ENCODE measurements at regions not wholly inside any gene's neighbourhood (a gene's known extent, or its start where the extent isn't known, plus 50 kb on each side); places are given as distances from the start of the nearest gene placed in this dataset.
A peak's percentile ranks its signal among the peaks of the same experiment; 100 is the strongest.
"Not testable (repeated sequence)": the region's sequence is repeated elsewhere in the genome, so short reads cannot be mapped to it uniquely, and the experiment has no call there.

DNA sequence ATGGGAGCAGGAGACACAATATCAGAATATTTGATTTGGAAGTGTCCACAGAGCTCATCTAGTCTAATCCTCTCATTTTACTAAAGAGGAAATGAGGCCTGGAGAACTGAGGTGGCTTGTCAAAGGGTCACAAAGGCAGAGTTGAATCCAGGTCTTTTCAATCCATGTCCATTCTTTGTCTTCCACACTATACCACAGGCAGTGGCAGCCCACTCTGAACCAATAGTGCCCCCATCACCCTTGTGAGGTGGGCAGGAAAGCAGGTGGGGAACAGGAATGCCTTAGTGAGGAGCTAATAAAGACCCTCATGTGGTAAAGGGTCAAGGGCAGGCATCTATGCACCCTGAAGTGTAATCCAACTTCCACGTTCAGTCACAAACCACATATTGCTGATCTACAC lies 134.8 kb upstream of the EGLN3 start:
- Histone ChIP-seq H3K4me3 (no peak overlapping the region), H3K79me2 (ENCODE audit: low read depth) (no peaks in the 10 kb centered on the region), H3K27ac (peak overlapping the region; percentile 51), H3K4me1 (replicated peaks; ENCODE audit: insufficient read depth) (peaks cover 45% of the 10 kb centered on the region), H4K20me1 (ENCODE audit: insufficient read depth) (no peaks in the 10 kb centered on the region), H3K27me3 (ENCODE audit: insufficient read depth, low read depth) (no peaks in the 10 kb centered on the region), H3K4me2 (no peak overlapping the region; the same call in 1 of the 2 replicates), H3K36me3 (ENCODE audit: low read depth) (no peaks in the 10 kb centered on the region), H3K9me2 (ENCODE audit: insufficient read depth) (no peaks in the 10 kb centered on the region), H3F3A (ENCODE audit: insufficient read depth, low read depth) (peaks cover 22% of the 10 kb centered on the region), H2AFZ (no peak overlapping the region), H3K9me3 (ENCODE audit: insufficient read depth, low read depth) (no peaks in the 10 kb centered on the region)
- CTCF ChIA-PET: no interaction called here
- no peak for TF ChIP-seq EZH2 (IDR thresholded peaks at IDR 0.05; ENCODE audit: low read depth)
- TF ChIP-seq, protein P1, sequence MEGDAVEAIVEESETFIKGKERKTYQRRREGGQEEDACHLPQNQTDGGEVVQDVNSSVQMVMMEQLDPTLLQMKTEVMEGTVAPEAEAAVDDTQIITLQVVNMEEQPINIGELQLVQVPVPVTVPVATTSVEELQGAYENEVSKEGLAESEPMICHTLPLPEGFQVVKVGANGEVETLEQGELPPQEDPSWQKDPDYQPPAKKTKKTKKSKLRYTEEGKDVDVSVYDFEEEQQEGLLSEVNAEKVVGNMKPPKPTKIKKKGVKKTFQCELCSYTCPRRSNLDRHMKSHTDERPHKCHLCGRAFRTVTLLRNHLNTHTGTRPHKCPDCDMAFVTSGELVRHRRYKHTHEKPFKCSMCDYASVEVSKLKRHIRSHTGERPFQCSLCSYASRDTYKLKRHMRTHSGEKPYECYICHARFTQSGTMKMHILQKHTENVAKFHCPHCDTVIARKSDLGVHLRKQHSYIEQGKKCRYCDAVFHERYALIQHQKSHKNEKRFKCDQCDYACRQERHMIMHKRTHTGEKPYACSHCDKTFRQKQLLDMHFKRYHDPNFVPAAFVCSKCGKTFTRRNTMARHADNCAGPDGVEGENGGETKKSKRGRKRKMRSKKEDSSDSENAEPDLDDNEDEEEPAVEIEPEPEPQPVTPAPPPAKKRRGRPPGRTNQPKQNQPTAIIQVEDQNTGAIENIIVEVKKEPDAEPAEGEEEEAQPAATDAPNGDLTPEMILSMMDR (conservative IDR thresholded peaks at IDR 0.05): no peak
- POLR2A ChIA-PET (ENCODE audit: unreplicated experiment): no interaction called here
- DNase-seq: no peak
- no TSS peak for BruUV-seq (replicated peaks)
- intact Hi-C loops (cut with micrococcal nuclease; ENCODE audit: unreplicated experiment): no loop called here

DNA sequence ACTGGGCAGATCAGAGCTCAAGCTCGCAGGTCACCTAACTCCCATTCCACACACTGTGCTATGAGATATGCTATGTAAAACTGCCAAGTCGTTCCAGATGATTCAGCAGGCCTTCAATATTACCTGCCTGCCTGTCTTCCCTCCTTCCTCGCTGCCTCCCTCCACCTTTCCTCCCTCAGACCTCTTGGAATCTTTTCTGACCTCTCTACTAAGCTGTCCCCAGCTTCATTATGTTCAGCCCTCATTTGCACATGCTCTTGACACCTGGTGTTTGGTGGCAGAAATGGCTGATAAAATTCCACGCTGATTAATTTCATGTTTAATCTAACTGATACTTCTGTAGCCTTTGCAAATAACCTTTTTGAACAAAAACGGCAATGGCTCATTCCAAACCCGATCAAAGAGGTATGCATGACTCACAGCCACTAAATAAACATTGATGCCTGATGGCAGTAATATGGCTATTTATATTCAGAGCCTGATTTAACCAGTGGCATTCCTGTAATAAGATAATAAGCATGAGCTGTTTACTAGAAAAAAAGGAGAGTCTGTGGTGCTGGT lies 130.8 kb upstream of the EGLN3 start:
- no TSS peak for BruUV-seq (replicated peaks)
- no peak for TF ChIP-seq EZH2 (IDR thresholded peaks at IDR 0.05; ENCODE audit: low read depth)
- TF ChIP-seq, protein P1 (conservative IDR thresholded peaks at IDR 0.05): no peak
- Histone ChIP-seq H3K9me2 (ENCODE audit: insufficient read depth) (no peaks in the 10 kb centered on the region), H3F3A (ENCODE audit: insufficient read depth, low read depth) (peaks cover 35% of the 10 kb centered on the region), H3K27ac (peak overlapping the region; percentile 85), H3K79me2 (ENCODE audit: low read depth) (no peaks in the 10 kb centered on the region), H3K9me3 (ENCODE audit: insufficient read depth, low read depth) (no peaks in the 10 kb centered on the region), H3K4me1 (replicated peaks; ENCODE audit: insufficient read depth) (peaks cover 64% of the 10 kb centered on the region), H3K4me2 (peak overlapping the region; percentile 72), H2AFZ (no peak overlapping the region), H3K27me3 (ENCODE audit: insufficient read depth, low read depth) (no peaks in the 10 kb centered on the region), H3K36me3 (ENCODE audit: low read depth) (no peaks in the 10 kb centered on the region), H3K4me3 (no peak overlapping the region; the same call in 1 of the 2 replicates), H4K20me1 (ENCODE audit: insufficient read depth) (no peaks in the 10 kb centered on the region)
- intact Hi-C loops (cut with micrococcal nuclease; ENCODE audit: unreplicated experiment): loop anchor here (5.0 kb wide), 1 partner anchor 144 kb away; no protein-coding TSS in a partner anchor
- CTCF ChIA-PET: no interaction called here
- POLR2A ChIA-PET (ENCODE audit: unreplicated experiment): interaction anchor here (0.7 to 1.3 kb wide), 3 partner anchors 20 to 138 kb away, joined by 3 to 5 read pairs (median 3); no protein-coding TSS in a partner anchor
- DNase-seq: peak; percentile 49 to 91

DNA sequence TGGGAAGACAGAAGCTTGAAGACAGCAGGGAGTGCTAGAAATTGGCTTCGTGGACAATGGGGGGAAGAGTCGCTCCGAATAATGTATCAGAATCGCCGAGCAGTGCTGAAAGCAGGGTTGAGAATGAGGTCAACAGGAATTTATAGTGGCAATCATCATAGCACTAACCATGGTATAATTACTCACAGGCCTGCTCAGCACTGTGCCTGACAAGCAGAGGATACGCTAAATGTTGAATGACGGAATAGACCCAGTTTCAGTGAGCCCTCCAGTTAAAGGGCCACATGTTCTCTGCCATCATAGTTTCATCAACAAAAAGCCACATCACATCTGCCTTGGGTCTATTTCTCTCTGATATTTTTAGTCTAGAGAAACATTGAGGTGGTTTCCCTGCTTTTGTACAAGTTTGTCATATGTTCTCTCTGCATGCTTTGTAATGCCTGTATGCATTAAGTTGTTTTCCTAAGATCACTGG lies 130.3 kb upstream of the EGLN3 start:
- Histone ChIP-seq H3K79me2 (ENCODE audit: low read depth) (no peaks in the 10 kb centered on the region), H3K27me3 (ENCODE audit: insufficient read depth, low read depth) (no peaks in the 10 kb centered on the region), H2AFZ (no peak overlapping the region), H3K4me1 (replicated peaks; ENCODE audit: insufficient read depth) (peaks cover 64% of the 10 kb centered on the region), H4K20me1 (ENCODE audit: insufficient read depth) (no peaks in the 10 kb centered on the region), H3K4me3 (no peak overlapping the region), H3K9me3 (ENCODE audit: insufficient read depth, low read depth) (no peaks in the 10 kb centered on the region), H3K4me2 (peak overlapping the region; percentile 72), H3K36me3 (ENCODE audit: low read depth) (no peaks in the 10 kb centered on the region), H3K27ac (peak overlapping the region; percentile 85), H3F3A (ENCODE audit: insufficient read depth, low read depth) (peaks cover 35% of the 10 kb centered on the region), H3K9me2 (ENCODE audit: insufficient read depth) (no peaks in the 10 kb centered on the region)
- no peak for DNase-seq
- CTCF ChIA-PET: no interaction called here
- intact Hi-C loops (cut with micrococcal nuclease; ENCODE audit: unreplicated experiment): loop anchor here (5.0 kb wide), 1 partner anchor 144 kb away; no protein-coding TSS in a partner anchor
- TF ChIP-seq EZH2 (IDR thresholded peaks at IDR 0.05; ENCODE audit: low read depth): no peak
- TF ChIP-seq, protein P1 (conservative IDR thresholded peaks at IDR 0.05): no peak
- POLR2A ChIA-PET (ENCODE audit: unreplicated experiment): interaction anchor here (0.7 kb wide), 2 partner anchors 19 to 138 kb away, joined by 3 read pairs; no protein-coding TSS in a partner anchor
- no TSS peak for BruUV-seq (replicated peaks)

DNA sequence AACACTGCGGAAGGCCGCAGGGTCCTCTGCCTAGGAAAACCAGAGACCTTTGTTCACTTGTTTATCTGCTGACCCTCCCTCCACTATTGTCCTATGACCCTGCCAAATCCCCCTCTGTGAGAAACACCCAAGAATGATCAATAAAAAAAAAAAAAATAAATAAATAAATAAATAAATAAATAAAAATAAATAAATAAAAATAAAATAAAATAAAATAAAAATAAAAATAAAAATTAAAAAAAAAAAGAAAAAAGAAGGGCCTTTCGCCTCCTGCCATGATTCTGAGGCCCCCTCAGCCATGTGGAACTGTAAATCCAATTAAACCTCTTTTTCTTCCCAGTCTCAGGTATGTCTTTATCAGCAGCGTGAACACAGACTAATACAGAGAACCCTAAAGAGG lies 128.8 kb upstream of the EGLN3 start:
- H3K9me2 ChIP-seq (ENCODE audit: insufficient read depth); H3K36me3 ChIP-seq (ENCODE audit: low read depth); H3K27me3 ChIP-seq (ENCODE audit: insufficient read depth, low read depth); H3K4me3 ChIP-seq; POLR2A ChIA-PET (ENCODE audit: unreplicated experiment); H3K79me2 ChIP-seq (ENCODE audit: low read depth); DNase-seq; H3K27ac ChIP-seq; H4K20me1 ChIP-seq (ENCODE audit: insufficient read depth); H3K4me2 ChIP-seq; H2AFZ ChIP-seq; BruUV-seq (replicated peaks); CTCF ChIA-PET; H3K9me3 ChIP-seq (ENCODE audit: insufficient read depth, low read depth): not testable (repeated sequence)
- intact Hi-C loops (cut with micrococcal nuclease; ENCODE audit: unreplicated experiment): loop anchor here (5.0 kb wide), 1 partner anchor 142 kb away; no protein-coding TSS in a partner anchor
- peaks cover 35% of the 10 kb centered on the region for H3F3A ChIP-seq (ENCODE audit: insufficient read depth, low read depth)
- H3K4me1 ChIP-seq (replicated peaks; ENCODE audit: insufficient read depth): peaks cover 52% of the 10 kb centered on the region
